Common myeloid progenitor, CD34-positive (primary cell): ENCODE measurements at regions not wholly inside any gene's neighbourhood (a gene's known extent, or its start where the extent isn't known, plus 50 kb on each side); places are given as distances from the start of the nearest gene placed in this dataset.

ENCODE experiments used
- CTCF ChIA-PET: fragments of 350-600 bp; sonication (Branson Sonifier 250); formaldehyde crosslinking; loops from one replicate; lab custom pipeline; 2021; ENCODE audit warnings: antibody characterized with exemption; lab: Charles Lee
- POLR2A ChIA-PET: fragments of 350-600 bp; sonication (Branson Sonifier 250); formaldehyde crosslinking; loops from one replicate; lab custom pipeline; 2021; ENCODE audit warnings: antibody characterized with exemption; lab: Charles Lee
- DNase-seq, 3 donors: peaks; one replicate each; pipeline versions ENCODE4 v3.0.0 to v3.0.0-alpha.2; 2013
- H3K27ac ChIP-seq, 2 experiments: 1 replicate in 1 of 2; 2 replicates in 1 of 2; pipeline ENCODE4 v1.7.0; 2013; ENCODE audit warnings: inconsistent platforms in 2 of 2, low read length in 2 of 2, mild to moderate bottlenecking in 2 of 2, low read depth in 1 of 2, moderate library complexity in 1 of 2; ENCODE audit not compliant: severe bottlenecking in 2 of 2, insufficient read depth in 1 of 2, poor library complexity in 1 of 2
- H3K27me3 ChIP-seq, 5 experiments: replicated peaks in 2 of 5; 1 replicate in 3 of 5; 2 replicates in 2 of 5; pipeline versions ENCODE4 v1.6.1 to v1.7.0; 2013; ENCODE audit warnings: low read length in 4 of 5, mild to moderate bottlenecking in 2 of 5, moderate library complexity in 2 of 5, inconsistent platforms in 1 of 5; ENCODE audit not compliant: insufficient read depth in 5 of 5, control insufficient read depth in 4 of 5
- H3K36me3 ChIP-seq, 4 experiments: 1 replicate in 2 of 4; 2 replicates in 2 of 4; pipeline versions ENCODE4 v1.6.1 to v1.7.0; 2013; ENCODE audit warnings: low read length in 3 of 4, control low read depth in 1 of 4, mild to moderate bottlenecking in 1 of 4; ENCODE audit not compliant: control insufficient read depth in 4 of 4, insufficient read depth in 4 of 4
- H3K4me1 ChIP-seq, 4 experiments: 1 replicate in 3 of 4; 2 replicates in 1 of 4; pipeline versions ENCODE4 v1.6.1 to v1.7.1; 2013; ENCODE audit warnings: low read length in 3 of 4, mild to moderate bottlenecking in 3 of 4, control low read depth in 1 of 4, inconsistent platforms in 1 of 4, moderate library complexity in 1 of 4; ENCODE audit not compliant: control insufficient read depth in 4 of 4, insufficient read depth in 4 of 4; ENCODE audit errors: control extremely low read depth in 1 of 4
- H3K4me3 ChIP-seq, 7 experiments: 1 replicate in 4 of 7; 2 replicates in 3 of 7; pipeline versions ENCODE4 v1.5.1 to v1.7.0; 2013; ENCODE audit warnings: mild to moderate bottlenecking in 7 of 7, low read length in 6 of 7, moderate library complexity in 6 of 7, inconsistent platforms in 2 of 7, low read depth in 2 of 7, control low read depth in 1 of 7; ENCODE audit not compliant: insufficient read depth in 4 of 7, control insufficient read depth in 1 of 7; ENCODE audit errors: extremely low read depth in 1 of 7
- H3K9me3 ChIP-seq, 5 experiments: 1 replicate in 4 of 5; 2 replicates in 1 of 5; pipeline versions ENCODE4 v1.6.1 to v1.7.1; 2013; ENCODE audit warnings: low read length in 4 of 5, mild to moderate bottlenecking in 2 of 5, inconsistent platforms in 1 of 5, low read depth in 1 of 5, moderate library complexity in 1 of 5; ENCODE audit not compliant: control insufficient read depth in 4 of 5, insufficient read depth in 2 of 5; ENCODE audit errors: control extremely low read depth in 1 of 5
- WGBS: methylation state at CpG from one replicate; pipeline ENCODE4 v1.1.5; 2013; ENCODE audit not compliant: insufficient coverage; 5-methylcytosine and 5-hydroxymethylcytosine counted together

GRCh38 chr9:81103597-81104471, 585.5 kb downstream of the TLE1 start:
- Histone ChIP-seq H3K4me1 (no peaks in the 10 kb centered on the region), H3K36me3 (no peaks in the 10 kb centered on the region), H3K9me3 (peaks cover 0 to 2% (median 0%) of the 10 kb centered on the region in 5 experiments), H3K27me3 (no peaks in the 10 kb centered on the region), H3K27ac (no peak overlapping the region), H3K4me3 (no peak overlapping the region)
- 100% methylated on average over 4 of the region's 10 CpGs for WGBS
- ChIA-PET POLR2A (no interaction called here), CTCF (interaction anchor here (0.6 to 1.3 kb wide), 2 partner anchors 9 to 294 kb away, joined by 3 to 4 read pairs; no protein-coding TSS in a partner anchor)
- no peak for DNase-seq

DNA sequence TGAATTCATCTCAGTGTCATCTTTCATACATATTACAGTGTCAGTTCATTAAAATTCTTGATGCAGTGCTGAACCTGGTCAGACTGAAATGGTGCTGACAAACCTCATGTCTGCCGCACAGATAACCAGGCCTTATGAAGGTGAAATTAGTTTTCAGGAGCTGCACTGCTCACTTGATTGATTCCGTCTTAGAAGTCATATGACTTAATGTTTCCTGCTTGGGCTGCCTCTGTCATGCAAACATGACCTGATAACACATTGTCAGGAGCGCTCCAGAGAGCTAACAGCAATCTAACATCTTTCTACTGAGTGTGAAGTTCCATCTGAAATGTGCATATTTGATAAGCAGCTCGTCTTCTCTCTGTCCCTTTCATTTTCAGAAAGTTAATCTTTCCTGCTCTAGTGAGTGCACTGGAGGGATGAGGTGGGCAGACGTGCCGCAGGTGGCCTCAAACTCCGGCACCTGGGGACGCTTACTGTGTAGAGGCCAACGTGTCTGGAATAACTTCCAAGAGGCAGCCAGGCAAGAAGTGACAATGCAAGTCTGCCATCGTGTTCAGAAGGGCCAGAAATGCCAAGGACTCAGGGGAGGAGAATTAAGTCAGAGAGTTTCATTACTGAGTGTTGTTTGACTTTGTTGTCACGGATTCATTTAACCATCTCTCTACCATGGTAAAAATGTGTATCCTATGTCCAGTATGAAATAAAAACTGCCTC, 592.1 kb downstream of the TLE1 start:
- DNase-seq: no peak
- 87% methylated on average over 7 of the region's 11 CpGs for WGBS
- Histone ChIP-seq H3K4me1 (no peaks in the 10 kb centered on the region), H3K27ac (no peak overlapping the region), H3K4me3 (no peak overlapping the region), H3K27me3 (no peaks in the 10 kb centered on the region), H3K36me3 (no peaks in the 10 kb centered on the region), H3K9me3 (peaks cover 0 to 5% (median 2%) of the 10 kb centered on the region in 5 experiments)
- ChIA-PET POLR2A (no interaction called here), CTCF (interaction anchor here (1.1 kb wide), 1 partner anchor 8 kb away, joined by 3 read pairs; no protein-coding TSS in a partner anchor)

GRCh38 chr9:81096625-81097024, 592.7 kb downstream of the TLE1 start:
- no peak overlapping the region for H3K4me3 ChIP-seq
- H3K27ac ChIP-seq: no peak overlapping the region
- peaks cover 0 to 5% (median 2%) of the 10 kb centered on the region in 5 experiments for H3K9me3 ChIP-seq
- CTCF ChIA-PET: interaction anchor here (1.1 kb wide), 1 partner anchor 9 kb away, joined by 3 read pairs; no protein-coding TSS in a partner anchor
- DNase-seq: no peak
- POLR2A ChIA-PET: no interaction called here
- H3K27me3 ChIP-seq: no peaks in the 10 kb centered on the region
- no peaks in the 10 kb centered on the region for H3K36me3 ChIP-seq
- no peaks in the 10 kb centered on the region for H3K4me1 ChIP-seq
- WGBS: 93% methylated on average over 2 of the region's 2 CpGs

DNA sequence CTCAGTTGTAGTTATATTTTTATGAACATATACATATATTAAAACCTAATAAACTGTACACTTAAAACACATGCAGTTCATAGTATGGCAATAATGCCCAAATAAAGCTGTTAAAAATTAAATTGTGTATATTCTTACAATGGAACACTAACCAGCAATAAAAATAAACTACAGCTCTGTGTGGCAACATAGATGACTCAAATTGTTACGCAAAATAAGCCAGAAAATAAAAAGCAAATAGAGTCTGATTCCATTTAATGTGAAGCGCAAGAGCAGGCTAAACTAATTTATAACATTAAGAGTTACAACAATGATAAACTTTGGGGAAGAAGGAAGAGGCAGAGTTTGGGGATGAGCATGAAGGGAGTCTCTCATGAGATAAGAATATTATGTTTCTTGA, 597.3 kb downstream of the TLE1 start:
- Histone ChIP-seq H3K4me3 (no peak overlapping the region), H3K27me3 (no peaks in the 10 kb centered on the region), H3K9me3 (peaks cover 0 to 5% (median 0%) of the 10 kb centered on the region in 5 experiments), H3K4me1 (no peaks in the 10 kb centered on the region), H3K36me3 (no peaks in the 10 kb centered on the region), H3K27ac (no peak overlapping the region)
- no peak for DNase-seq
- ChIA-PET CTCF (no interaction called here), POLR2A (no interaction called here)
- WGBS: no CpG with 5 or more reads among the region's 2 CpGs

DNA sequence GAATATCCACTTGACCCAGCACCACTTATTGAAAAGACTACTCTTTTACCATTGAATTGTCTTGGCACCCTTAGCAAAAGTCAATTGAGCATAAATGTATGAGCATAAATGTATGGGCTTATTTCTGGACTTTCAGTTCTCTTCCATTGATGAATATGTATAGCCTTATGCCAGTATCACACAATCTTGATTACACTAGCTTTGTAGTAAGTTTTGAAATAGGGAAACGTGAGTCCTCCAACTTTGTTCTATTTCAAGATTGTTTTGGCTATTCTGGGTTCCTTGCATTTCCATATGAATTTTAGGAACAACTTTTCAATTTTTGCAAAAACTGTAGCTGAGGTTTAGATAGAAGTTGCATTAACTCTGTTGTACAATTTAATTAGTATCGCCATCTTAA, 601.0 kb downstream of the TLE1 start:
- Histone ChIP-seq H3K27ac (no peak overlapping the region), H3K4me3 (no peak overlapping the region), H3K9me3 (peaks cover 0 to 5% (median 0%) of the 10 kb centered on the region in 5 experiments), H3K27me3 (no peaks in the 10 kb centered on the region), H3K36me3 (no peaks in the 10 kb centered on the region), H3K4me1 (no peaks in the 10 kb centered on the region)
- CTCF ChIA-PET: no interaction called here
- no CpG with 5 or more reads among the region's 2 CpGs for WGBS
- POLR2A ChIA-PET: no interaction called here
- no peak for DNase-seq

- Histone ChIP-seq H3K9me3 (no peaks in the 10 kb centered on the region), H3K4me3 (no peak overlapping the region), H3K27ac (no peak overlapping the region), H3K27me3 (no peaks in the 10 kb centered on the region), H3K4me1 (no peaks in the 10 kb centered on the region), H3K36me3 (no peaks in the 10 kb centered on the region)
- ChIA-PET POLR2A (no interaction called here), CTCF (no interaction called here)
- WGBS: 100% methylated on average over 1 of the region's 3 CpGs
- no peak for DNase-seq
These were observed 602.9 kb downstream of the TLE1 start for GRCh38 chr9:81086416-81086815.
